SK-N-SH treated with all-trans-retinoic acid at 6 μM for 48 hours (cell line): ENCODE measurements at regions not wholly inside any gene's neighbourhood (a gene's known extent, or its start where the extent isn't known, plus 50 kb on each side); places are given as distances from the start of the nearest gene placed in this dataset.

ENCODE experiments used
- BACH2 ChIP-seq: fragments of 250-450 bp; sonication (Bioruptor Pico); IDR thresholded peaks from 2 replicates; pipeline ENCODE4 v1.9.0; 2021; ENCODE audit warnings: mild to moderate bottlenecking, borderline replicate concordance
- GLIS3 ChIP-seq: fragments of 250-450 bp; sonication (Bioruptor Pico); IDR thresholded peaks from 2 replicates; pipeline ENCODE4 v1.5.0; 2020; ENCODE audit warnings: mild to moderate bottlenecking, moderate library complexity
- ISL1 ChIP-seq: fragments of 250-450 bp; sonication (Bioruptor Pico); IDR thresholded peaks from 2 replicates; pipeline ENCODE4 v2.1.2; 2022; ENCODE audit warnings: mild to moderate bottlenecking, moderate library complexity
- SNAI2 ChIP-seq: fragments of 250-450 bp; sonication (Bioruptor Pico); IDR thresholded peaks from 2 replicates; pipeline ENCODE4 v1.5.0; 2020; ENCODE audit warnings: mild to moderate bottlenecking, moderate library complexity
- TOX ChIP-seq: fragments of 250-450 bp; sonication (Bioruptor Pico); IDR thresholded peaks from 2 replicates; pipeline ENCODE4 v1.8.0; 2021; ENCODE audit warnings: mild to moderate bottlenecking, moderate library complexity, borderline replicate concordance
- ZC3H10 ChIP-seq: fragments of 250-450 bp; sonication (Bioruptor Pico); IDR thresholded peaks from 2 replicates; pipeline ENCODE4 v1.5.1; 2021; ENCODE audit warnings: mild to moderate bottlenecking, moderate library complexity
- ZNF565 ChIP-seq: fragments of 450-650 bp; formaldehyde crosslinking; conservative IDR thresholded peaks from 2 replicates; pipeline ENCODE4 v1.5.0; 2020; ENCODE audit warnings: low read depth, mild to moderate bottlenecking, moderate library complexity
- TF ChIP-seq, protein P1 (sequence below): fragments of 250-450 bp; sonication (Bioruptor Pico); IDR thresholded peaks from 2 replicates; pipeline ENCODE4 v1.5.1; 2020; ENCODE audit warnings: low read depth, mild to moderate bottlenecking, moderate library complexity
- TF ChIP-seq, protein P2 (sequence below): fragments of 250-450 bp; sonication (Bioruptor Pico); IDR thresholded peaks from 2 replicates; pipeline ENCODE4 v1.8.0; 2020; ENCODE audit warnings: mild to moderate bottlenecking, moderate library complexity, borderline replicate concordance

DNA sequence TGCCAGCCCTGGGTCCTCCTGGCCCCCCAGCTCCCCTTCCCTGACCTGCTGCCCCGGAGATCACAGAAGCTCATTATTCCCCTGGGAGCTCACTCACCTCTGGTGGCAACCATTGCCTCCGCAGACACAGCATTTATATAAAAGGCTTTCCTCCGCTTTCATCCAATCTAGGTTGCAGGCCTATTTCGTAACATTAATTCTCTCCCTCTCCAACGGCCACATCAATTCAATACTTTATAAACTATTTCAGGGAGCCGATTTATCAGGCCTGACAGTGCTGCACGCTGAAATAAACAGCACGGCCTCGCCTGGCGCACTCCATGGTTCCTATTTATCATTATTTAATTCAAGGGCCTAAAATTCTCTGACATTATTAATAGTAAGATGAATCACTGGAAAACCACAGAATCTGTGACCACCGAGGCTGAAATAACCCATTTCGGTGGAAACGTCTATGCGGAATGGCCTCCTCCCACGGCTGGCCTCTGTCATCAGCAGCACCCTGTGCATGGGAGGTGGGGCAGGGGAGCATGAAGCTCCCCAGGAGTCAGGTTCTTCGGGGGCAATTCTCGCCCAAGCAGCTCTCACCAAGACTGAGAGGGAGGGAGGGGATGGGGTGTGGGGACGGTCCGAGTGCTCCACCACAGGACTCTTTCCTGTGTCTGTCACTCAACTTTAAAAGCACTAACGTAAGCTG, 249.3 kb upstream of the PFKP start:
- no peak for TF ChIP-seq ISL1
- TF ChIP-seq TOX (CRISPR knock-in tag), result no peak
- TF ChIP-seq, protein P1, sequence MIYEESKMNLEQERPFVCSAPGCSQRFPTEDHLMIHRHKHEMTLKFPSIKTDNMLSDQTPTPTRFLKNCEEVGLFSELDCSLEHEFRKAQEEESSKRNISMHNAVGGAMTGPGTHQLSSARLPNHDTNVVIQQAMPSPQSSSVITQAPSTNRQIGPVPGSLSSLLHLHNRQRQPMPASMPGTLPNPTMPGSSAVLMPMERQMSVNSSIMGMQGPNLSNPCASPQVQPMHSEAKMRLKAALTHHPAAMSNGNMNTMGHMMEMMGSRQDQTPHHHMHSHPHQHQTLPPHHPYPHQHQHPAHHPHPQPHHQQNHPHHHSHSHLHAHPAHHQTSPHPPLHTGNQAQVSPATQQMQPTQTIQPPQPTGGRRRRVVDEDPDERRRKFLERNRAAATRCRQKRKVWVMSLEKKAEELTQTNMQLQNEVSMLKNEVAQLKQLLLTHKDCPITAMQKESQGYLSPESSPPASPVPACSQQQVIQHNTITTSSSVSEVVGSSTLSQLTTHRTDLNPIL (CRISPR knock-in tag), result no peak
- no peak for TF ChIP-seq BACH2 (CRISPR knock-in tag)
- TF ChIP-seq, protein P2, sequence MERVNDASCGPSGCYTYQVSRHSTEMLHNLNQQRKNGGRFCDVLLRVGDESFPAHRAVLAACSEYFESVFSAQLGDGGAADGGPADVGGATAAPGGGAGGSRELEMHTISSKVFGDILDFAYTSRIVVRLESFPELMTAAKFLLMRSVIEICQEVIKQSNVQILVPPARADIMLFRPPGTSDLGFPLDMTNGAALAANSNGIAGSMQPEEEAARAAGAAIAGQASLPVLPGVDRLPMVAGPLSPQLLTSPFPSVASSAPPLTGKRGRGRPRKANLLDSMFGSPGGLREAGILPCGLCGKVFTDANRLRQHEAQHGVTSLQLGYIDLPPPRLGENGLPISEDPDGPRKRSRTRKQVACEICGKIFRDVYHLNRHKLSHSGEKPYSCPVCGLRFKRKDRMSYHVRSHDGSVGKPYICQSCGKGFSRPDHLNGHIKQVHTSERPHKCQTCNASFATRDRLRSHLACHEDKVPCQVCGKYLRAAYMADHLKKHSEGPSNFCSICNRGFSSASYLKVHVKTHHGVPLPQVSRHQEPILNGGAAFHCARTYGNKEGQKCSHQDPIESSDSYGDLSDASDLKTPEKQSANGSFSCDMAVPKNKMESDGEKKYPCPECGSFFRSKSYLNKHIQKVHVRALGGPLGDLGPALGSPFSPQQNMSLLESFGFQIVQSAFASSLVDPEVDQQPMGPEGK (CRISPR knock-in tag), result no peak
- no peak for TF ChIP-seq ZNF565 (CRISPR knock-in tag)
- TF ChIP-seq SNAI2 (CRISPR knock-in tag), result no peak
- TF ChIP-seq ZC3H10 (CRISPR knock-in tag), result no peak
- no peak for TF ChIP-seq GLIS3
